Cerebellar nuclear complex (tissue), 1 donor: ENCODE measurements at regions not wholly inside any gene's neighbourhood (a gene's known extent, or its start where the extent isn't known, plus 50 kb on each side); places are given as distances from the start of the nearest gene placed in this dataset.

Experiments
- DNase-seq, 2 experiments: peaks; one replicate each; lab custom pipeline; 2025; lab: John Stamatoyannopoulos, UW

DNA sequence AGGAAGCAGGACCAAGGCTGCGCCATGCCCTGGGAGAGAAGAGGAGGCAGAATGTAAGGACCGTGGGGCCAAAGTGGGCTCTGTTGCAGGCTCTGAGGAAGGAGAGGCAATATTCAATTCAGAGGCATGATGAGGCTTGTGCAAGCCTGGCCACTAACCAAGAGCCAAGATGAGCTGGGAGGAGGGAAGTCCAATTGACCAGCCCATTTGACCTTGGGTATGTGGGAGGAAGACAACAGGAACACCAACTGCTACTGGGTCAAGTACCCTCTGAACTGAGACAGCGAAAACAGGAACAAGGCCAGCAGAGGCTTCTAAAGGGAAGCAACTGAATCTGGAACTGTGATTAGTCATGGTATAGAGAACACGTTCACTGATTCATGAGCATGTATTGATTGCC lies 779.6 kb downstream of the MAFB start:
- no peak for DNase-seq

DNA sequence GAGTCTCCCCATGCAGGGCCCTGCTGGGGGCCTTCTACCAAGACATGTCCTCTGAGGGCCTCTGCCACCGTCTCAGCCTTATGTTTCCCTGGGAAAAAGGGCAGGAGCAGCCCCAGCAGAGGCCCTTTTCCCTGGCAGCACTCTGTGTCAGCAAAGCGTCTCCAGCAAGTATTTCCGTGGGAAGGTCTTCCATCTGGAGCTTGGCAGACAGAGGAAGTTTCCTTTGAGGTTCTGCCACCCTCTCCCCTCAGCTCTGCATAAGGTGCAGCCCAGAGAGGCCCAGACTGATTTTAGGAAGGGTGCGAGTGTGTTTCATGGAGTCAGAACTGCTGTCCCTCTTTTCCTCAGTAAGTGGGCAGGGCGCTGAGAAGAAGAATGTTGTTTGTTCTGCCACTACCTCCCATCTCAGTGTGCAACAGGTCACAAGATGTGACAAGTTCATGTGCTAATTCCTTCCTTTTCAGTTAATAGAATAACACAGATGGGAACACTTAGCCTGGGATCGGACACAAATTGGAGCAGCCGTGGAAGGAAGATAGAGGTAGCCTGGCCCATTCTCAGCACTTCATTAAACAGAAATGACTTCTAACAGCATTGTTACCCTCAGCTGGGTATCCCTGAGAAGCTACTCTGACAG lies 784.4 kb downstream of the MAFB start:
- no peak for DNase-seq

DNA sequence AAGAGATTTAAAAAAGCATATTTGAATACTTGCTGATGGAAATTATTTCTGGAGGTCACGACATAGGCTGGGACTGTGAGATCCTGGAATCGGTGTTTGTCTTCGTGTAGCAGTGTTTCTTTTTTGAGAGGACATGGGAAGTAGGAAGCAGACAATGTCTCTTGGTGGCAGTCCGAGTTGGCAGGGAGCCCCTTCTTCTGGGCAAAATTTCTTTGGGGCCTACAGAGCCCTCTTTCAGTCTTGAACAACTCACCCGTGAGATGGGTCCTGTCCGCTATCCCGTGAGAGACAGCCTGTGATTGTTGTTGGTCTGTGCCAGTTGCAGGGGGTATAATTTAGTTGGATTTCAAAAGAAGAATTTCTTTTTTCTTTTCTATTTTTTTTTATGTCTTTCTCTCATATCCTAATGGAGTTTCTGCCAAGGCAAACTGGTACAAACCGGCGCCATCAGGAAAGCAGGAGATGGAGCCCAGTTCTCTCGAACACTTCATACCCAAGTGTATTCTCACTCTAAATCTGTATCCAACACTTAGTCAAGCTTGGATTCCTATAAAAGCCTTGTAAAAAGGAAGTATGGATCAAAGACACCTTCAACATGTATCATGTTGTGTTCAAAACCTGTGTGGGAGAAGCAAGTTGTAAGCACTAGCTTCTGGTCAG lies 785.1 kb downstream of the MAFB start:
- DNase-seq = no peak

DNA sequence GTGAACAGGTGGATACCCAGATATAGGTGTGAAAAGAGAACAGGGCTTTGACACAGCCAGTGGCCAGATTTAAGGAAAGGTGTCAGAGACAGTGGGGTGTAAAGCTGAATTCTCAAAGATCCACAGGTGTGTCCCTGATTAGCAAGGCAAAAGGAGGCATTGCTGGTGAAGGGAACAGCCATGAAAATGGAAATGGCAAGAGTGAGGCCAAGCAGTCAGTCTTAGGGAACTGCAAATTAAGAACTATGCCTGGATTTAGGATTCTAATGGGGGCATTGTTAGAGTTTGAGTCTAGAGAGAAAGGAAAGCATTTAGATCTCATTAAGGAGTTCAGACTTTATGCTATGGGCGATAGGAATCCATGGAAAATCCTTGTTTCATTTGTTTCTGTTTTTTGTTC lies 789.2 kb downstream of the MAFB start:
- DNase-seq = no peak

DNA sequence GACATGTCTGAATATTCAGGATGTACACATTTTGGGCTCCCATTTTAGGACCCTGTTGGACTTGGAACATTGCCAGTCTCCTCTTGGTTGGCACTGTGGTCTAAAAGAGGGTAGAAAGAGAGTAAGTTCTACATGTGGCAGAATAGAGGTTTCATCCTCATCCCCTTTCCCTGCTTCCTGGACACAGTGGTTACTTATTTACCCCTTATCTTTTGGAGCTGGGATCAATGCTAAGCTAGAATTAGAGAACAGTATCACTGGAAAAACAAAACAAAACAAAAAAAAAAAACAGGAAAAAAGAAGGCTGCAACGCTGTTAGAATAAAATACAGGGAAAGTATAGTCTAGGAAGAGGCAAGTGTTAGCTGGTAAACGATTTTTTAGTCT lies 790.6 kb downstream of the MAFB start:
- no peak for DNase-seq

DNA sequence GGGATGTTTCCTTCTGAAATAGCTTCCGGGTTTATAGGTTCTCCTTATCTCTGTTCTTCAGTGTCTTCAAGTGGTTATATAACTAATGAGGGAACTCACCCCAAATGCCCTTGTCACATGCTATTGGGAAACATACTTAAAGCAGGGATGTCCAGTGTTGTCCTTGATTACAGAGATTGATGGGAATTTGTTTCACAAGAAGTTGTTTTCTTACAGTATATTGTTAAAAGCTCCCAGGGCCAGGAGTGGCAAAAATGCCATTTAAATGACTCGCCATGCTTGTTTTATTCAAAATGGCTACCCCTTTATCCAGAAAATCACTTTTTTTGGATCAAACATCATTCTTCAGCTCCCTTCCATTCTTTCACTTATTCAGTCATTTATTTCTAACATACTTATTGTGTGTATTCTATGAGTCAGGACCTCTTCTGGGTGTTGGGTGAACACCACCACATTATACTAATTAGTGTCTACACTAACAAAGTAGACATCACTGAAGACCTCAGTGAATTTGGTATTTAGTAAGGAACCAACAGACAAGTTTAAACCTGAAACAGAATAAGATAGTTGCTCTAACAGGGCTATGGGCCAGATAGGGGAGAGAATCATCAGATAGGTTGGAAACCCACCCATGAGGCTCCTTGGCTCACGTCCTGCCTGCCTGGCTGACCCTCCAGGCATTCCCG lies 791.1 kb downstream of the MAFB start:
- DNase-seq = no peak

DNA sequence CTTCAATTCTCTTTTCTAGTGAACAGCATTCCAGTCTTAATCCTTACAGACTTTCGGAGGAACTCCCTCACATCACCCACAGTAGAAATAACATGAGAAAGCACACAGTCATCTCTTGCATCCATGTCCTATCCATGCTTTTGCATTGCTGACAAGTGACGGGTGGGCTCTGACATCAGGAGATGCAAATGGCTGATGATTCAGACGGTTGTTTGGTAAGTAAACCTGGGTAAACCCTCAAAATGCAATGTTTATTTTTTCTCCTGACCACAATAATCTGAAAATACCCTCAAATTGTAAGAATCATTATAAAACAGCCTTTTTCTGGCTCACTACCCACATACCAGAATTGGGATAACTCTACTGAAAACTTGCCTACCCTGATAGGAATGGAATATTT lies 792.0 kb downstream of the MAFB start:
- DNase-seq = no peak

DNA sequence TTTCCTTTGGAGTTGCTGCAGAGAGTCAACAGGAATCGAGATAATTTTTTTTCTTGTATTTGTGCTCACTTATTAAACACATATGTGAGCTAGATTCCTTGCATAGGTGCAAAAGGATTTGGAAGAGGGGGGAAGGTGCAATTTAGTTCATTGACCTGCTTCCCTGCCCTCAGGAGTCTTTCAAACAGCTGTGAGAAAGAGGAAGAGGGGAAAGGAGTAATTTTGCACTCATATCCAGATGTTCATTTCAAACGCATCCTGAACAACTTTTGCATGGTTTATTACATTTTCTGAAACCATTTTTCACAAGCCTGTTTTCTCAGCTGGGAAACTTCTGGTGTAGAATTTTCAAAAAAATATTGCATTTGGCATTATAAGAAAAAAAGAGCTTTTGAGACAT lies 795.0 kb downstream of the MAFB start:
- DNase-seq = no peak

DNA sequence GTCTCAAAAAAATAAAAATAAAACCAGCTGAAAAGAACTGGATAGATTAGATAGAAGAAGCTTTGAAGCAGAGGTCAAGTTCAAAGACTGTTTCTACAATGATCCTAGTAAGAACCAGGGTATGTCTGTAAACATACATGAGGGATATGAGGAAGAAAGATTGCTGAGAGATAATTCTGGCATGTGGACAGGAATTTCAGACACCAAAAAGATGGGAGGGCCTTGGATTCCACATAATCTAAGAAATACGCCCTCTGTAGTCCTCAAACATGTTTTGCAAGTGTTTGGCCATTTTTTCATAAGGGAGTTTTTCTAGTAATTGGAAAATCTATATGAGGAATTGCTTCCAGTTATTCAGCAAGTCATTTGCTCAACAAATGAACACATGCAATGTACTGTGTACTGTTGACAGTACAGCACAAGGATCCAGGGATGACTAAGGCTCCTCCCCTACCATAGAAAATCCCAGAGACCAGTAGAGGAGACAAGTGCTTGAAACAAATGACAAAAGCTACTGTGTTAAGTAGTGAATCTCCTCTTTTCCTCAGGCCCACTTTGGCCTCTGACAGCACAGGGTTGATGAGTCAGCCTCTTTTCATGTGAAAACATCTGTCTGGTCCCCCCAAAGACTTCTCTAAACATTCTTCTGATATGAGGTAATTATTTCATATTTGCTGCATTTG lies 795.9 kb downstream of the MAFB start:
- DNase-seq = no peak

DNA sequence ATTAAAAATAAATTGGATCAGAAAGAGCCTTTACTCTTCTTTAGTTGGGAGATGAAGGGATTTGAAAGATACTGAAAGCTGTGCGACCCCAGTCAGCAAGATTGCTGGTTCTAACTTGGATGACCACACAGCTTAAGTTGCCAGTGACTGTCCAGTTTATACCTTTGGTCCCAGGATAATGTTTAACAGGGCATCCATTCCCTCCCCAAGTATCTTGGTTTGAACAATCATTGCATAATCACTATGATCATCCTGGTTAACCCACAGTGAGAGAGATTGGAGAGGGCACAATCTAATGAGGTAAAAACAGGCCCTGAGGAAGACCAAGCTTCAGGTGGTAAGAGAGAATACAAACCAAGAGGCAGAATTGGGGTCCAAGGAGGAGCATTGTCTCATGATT lies 798.3 kb downstream of the MAFB start:
- DNase-seq = no peak

DNA sequence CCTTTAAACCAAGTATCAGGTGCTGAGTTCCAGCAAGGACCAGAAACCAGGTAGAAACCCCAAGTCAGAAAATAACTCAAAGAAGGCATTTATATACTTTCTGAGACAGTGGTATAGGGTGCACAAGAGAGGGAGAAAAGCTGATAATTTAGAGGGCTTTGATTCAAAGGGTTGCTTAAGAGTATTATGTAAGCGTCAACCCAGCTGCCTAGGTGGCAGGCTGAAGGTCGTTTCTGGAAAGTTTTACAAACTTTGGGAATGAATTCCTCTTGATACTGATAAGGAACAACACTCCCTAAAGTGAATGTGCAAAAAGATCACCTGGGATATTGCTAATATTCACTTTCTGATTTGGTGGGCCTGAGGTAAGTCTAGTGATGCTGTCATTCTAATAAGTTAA lies 800.7 kb downstream of the MAFB start:
- DNase-seq = no peak

DNA sequence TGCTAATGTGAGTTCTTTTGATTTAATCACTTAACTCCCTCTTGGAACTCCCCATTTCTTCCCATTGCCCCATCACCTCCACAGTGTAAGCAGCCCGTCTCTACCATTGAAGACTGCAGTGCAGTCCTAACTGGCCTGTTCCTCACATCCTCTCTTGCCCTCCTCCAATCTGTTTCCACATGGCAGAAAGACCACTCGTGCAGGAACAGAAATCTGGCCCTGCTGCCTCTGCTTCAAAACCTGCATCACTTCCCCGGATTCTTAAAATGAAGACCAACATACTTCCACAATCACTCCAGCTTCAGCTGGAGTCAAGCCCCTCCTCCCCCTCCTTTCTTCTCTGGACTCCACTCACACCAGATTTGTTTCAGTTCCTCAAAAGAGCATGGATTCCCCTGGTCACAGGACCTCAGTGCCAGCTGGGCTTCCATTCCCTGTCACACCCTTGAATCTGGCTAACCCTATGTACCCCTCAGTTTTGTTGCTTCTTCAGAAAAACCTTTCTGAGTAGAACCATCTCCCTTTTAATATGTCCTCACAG lies 802.3 kb downstream of the MAFB start:
- DNase-seq = no peak

DNA sequence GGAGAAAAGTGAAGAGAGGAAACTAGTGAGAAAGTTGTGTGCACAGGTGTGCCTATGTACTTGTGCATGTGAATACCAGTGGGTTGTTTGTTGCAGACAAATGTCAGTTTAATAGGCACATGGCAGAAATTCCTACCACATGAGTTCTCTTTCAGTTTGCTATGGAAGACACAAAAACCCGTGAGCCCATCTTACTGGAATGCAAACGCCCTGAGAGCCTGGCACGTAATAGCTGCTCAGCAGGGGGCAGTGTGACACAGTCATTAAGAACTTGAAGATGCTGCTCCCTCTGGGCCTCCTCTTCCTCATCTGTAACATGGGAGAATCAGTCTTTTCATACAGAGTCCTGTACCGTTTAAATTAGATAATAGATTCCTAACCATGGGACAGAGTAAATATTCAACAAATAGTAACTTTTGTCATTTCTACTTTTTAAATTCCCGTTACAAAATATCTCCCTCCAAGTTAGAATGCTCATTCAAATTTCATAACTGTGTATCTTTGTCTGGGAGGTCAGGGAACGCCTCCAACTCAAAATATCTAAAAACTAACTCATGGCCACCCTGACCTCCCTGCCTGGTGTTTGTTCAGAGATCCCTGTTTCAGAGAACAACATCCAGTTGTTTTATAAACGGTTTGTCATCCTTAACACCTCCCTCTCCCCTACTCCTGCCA lies 802.9 kb downstream of the MAFB start:
- no peak for DNase-seq

DNA sequence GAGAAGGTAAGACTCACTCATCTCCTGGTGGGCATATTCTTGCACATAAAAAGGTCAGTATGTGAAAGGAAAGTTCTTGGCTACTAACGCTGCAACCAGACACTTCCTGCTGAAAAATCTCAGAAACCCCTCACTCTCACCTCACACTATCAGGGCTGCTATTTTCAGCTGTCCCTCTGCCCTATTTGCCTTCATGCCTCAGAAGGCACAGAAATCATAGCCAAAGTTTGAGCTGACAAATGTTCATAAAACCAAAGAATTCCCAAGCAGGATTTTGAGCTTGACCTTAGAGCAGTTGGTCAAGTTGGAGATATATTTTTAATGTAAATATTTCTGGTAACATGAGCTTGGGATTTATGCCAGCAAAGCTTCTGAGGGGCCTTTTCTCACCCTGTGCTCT lies 806.2 kb downstream of the MAFB start:
- no peak for DNase-seq

DNA sequence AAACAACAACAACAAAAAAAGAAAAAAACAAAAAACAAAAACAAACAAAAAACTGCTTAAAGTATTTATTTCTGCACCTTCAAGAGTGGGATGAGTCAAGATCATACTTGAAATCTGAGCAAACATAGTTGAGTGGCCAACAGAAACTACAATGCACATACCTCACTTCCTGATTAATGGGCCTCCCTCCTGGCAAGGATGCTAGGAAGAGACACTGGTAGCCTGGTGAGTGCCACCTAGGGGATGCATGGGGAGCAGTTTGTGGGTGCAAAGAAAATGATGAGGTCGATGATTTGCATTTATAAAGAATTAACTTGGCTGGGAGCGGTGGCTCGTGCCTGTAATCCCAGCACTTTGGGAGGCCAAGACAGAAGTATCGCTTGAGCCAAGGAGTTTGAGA lies 808.1 kb downstream of the MAFB start:
- no peak for DNase-seq

DNA sequence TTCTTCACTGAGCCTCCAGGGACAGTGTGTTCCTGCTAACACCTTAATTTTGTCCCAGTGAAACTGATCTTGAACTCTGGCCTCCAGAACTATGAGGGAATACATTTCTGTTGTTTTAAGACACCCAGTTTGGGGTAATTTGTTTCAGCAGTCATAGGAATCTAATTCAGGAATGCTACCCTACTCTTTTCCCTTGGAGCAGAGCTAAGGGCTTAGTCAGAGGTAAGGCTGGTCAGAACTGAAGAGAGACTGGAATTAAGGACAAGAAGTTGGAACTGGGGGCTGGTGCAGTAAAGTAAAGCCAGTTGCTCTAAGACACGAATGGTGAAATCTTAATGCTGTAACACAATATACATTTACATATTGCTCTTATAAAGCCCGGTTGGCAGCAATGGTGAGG lies 809.7 kb downstream of the MAFB start:
- no peak for DNase-seq

DNA sequence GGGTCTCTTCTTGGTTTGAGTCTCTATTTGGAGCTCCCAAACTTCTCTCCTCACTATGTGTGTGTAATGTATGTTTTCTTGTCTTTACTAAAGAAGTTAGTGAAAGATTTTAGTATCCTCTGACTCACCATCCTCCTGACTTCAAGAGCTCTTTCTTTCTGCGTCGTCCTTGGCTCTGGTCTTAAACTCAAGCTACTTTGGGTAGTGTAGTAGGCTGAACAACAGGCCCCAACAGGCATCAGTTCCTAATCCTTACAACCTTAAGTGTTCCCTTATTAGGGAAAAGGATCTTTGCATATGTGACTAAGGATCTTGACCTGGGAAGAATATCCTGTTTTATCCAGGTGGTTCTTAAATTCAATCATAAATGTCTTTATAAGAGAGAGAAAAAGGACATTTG lies 810.2 kb downstream of the MAFB start:
- DNase-seq = no peak

DNA sequence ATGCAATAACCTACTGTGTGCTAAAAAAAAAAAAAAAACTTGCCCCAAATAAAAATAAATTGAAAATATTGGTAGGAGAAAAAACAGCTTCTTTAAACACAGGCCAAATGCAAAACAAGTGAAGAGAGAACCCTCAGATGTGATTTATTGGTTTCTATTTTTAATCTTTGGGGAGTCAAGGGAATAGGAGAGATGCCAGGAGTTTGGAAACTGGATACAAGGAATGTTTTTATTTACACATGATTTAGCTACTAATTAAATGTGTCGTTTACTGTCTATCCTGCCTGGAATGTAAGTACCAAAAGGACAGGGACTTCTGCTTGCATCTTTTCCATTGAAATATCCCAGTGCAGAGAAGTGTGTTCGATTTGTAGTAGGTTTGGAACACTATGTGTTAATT lies 810.7 kb downstream of the MAFB start:
- no peak for DNase-seq

DNA sequence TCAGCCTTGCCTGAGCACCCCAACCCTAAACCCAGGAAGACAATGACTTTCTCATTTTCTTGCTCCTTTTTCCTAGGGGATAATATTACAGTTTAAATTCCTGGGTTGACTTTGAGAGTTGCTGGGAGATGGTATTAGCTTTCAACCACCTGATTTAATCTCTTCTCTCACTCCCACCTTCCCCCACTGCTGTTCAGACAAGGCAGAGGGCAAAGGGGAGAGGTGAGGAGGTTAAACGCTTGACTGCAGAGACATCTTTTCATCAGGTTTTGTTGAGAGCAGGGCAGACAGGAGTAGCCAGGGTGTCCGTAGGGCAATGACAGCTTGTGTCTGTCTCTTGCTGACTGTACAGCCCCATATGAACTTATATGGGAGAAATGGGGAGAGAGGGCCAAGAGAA lies 811.2 kb downstream of the MAFB start:
- no peak for DNase-seq

DNA sequence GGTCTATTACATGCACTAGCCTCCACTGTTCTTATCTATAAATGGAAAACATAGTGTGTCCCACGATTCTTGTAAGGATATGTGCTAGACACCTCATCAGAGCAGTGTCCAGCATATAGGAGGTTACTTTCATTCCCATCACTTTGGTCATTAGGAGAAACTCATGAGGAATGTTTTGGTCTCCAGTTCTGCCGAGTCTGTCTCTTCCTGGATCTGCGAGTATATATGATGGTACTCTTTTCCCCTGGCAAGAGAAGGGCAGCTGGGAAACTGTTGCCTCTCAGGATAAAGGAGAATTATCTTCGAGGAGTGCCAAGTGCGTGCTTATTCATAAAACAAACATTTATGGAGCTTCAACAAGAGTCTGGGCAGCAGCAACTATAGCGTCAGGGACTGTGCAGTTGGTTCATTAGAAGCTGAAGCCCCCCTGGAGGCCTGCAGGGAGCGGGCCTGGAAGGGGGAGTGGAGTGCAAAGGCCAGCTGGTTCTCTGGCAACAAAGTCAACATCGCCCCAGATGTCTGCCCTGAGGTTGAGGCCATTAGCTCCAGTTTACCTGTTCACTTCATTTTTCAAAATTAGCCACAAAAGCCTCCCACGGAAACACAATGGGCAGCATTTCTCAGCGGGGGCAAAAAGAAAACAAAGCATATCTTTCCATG lies 811.9 kb downstream of the MAFB start:
- no peak for DNase-seq

DNA sequence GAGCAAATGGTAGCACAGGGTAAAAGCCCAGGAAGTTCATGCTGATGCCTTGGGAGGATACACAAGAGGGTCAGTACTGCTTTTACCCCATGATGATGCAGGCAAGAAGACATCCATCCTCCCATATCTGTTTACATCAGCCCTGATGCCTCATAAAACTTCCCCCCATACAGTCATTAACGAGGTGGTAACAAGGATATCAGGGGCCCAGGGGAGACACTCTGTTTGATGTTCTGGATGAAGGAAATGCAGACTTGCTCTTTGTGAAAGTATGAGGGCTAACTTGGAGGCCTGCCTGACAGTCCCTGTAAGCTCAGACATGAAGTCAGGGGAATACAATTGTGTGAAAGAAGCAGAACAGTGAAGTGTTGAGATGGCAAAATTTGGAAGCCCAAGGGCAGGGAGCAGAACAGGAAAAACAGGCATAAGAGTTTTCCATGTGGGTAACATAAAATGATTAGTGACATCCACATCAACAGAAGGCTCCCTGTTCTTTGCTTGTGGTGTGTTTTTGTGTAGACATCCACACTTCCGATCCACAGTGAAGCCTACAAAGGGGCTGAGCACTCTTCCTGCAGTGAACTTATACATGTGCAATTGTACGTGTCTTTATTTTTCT lies 813.4 kb downstream of the MAFB start:
- DNase-seq = no peak
